Fibroblast of skin of right biceps (primary cell): ENCODE measurements at regions not wholly inside any gene's neighbourhood (a gene's known extent, or its start where the extent isn't known, plus 50 kb on each side); places are given as distances from the start of the nearest gene placed in this dataset.
"Not testable (repeated sequence)": the region's sequence is repeated elsewhere in the genome, so short reads cannot be mapped to it uniquely, and the experiment has no call there.

Experiments used
- DNase-seq: peaks from one replicate; pipeline ENCODE4 v3.0.0-alpha.2; 2013

DNA sequence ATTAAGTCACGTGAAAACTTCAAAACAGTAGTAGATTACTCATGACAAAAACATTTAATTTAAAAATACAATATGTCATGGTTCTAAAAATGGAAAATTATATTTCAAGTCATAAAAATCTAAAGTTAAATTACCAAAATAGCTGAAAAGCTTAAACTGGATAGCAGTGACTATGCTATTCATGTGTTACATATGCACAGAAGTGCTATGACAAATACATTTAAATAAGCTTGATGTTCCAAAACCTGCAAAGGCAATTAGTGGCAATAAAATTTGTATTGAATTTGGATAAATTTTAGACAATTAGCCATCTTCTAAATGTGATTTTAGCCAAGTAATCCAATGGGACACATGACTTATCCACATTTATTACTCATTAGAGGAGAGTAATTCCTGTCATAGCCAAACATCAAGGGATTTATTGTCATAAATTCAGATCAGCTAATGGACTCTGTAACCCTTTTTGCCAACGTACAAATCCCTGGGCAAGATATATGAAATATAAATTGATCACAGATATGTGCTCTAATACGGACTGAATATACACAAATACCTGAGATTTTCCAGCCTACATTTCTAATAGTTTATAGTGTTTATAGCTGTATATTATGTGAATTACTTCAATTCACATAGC lies 419.4 kb downstream of the ISL1 start:
- no peak for DNase-seq

DNA sequence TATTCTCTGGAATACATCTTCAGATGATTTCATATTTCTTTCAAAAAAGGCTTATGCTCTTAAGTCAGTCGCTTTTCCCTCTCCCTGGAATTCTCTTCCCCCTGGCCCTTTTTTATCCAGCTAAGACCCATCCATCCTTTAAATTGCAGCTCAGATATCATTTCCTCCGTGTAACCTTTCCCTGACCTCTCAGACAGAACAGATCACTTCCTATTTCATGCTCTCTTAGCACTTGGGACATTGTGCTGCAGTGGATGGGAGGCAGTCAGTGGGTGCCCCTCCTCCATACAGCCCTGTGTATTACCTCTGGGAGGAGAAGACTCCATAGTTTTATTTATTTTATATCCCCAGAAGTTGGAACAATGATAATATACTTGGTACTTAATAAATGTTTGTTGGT lies 423.4 kb downstream of the ISL1 start:
- no peak for DNase-seq

DNA sequence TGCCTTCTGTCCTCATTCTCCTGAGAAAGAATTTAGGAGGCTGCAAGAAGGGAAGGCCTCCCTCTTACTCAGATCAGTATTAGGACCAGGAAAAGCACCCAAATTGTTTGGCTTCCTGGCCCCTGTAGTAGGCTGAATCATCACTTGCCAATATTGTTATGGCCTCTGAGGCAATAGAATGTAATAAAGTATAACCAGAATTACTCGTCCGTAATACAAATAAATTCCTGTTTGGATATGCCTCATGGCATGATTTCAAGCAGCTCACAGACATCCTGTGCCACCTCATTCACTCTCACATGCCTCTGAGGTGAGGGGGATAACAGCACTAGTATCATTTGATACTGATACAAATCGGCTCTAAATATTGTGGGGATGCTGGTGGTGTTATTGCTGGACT lies 427.3 kb downstream of the ISL1 start:
- no peak for DNase-seq

DNA sequence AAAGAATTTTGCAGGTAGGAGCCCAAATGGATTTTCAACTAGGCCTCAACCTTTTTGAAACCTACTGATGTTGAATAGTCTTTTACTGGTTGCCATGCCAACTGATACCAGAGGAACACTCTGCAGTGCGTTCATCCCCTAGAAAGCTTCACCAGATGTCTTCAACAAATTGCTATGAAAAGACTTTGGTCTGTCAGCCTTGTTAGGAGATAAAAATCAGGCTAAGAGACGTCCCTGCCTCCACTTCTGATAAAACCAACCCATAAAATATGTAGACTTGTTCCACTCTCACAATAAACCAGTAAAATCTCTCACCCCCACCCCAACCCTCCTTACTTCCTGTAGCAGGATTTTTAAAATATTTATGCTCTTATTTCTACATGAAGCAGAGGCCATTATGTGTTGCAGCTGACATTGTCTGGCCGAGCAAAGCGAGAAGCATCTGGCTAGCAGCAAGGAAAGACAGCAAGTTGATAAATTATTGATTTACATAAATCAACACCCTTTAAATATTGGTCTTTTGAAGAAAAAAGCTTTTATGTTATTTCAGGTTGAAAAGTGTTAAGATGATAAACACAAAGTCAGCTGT lies 428.7 kb downstream of the ISL1 start:
- DNase-seq, result no peak

DNA sequence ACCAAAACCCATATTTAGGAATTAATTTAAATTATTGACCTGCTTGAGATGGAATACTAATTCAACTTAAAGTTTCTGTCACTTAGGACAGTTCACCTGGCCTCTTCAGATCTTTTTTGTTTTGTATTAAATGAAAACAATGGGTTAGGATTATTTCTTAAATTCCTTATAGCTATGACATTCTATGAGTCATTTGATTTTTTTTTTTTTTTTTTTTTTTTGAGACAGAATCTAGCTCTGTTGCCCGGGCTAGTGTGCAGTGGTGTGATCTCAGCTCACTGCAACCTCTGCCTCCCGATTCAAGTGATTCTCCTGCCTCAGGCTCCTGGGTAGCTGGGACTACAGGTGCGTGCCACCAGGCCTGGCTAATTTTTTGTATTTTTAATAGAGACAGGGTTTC lies 431.6 kb downstream of the ISL1 start:
- DNase-seq, result not testable (repeated sequence)

DNA sequence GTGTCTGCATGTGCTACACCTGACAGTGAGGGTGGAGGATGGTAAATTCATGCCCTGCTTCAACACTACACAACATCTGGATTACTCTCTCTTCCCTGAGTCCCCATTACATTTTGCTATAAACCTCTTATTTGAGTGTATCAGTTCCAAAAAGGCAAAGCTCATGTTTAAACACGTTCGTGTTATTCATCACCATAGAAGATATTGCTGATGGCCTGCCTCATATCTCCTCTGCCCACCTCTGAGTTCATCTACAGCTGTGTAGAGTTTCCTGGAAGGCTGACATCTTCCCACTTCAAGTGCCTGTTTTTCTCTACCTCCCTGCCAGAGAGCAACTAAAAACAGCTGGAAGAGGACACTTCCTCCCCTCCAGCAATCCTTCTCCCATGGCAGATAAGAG lies 433.2 kb downstream of the ISL1 start:
- no peak for DNase-seq

DNA sequence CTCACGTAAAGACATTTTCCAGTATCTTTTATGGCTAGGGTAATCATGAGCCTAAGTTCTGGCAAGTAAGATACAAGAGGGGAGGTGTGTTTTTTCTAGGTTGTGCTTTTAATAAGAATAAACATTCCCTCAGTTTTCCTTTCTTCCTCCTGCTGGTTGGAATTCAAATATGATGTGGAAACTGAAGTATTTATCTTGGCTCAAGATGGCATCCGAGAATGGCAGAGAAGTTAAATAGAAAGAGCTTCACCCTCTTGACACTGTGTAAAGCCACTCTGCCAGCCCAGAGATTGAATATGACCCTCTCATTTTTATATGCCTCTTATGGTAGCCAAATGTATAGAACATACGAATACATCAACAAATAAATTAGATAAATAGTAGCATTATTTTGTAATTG lies 438.4 kb downstream of the ISL1 start:
- DNase-seq, result no peak

DNA sequence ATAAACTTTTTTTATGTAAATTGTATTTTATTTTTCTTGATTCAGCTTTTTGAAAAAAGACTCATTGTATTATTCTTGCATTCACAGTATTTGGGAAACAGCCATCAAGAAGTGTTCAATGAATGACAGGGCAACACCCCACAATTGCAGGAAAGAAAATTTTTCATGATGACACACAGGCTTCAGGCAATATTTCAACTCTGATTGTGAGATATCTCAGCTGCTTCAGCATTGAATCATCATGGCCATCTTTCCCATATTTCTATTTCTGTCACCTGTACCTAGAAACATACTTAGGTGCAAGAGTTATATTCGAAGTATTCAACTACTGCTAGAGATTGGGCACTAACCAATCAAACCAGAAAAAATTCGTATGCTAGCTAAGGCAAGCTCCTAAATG lies 446.0 kb downstream of the ISL1 start:
- no peak for DNase-seq

DNA sequence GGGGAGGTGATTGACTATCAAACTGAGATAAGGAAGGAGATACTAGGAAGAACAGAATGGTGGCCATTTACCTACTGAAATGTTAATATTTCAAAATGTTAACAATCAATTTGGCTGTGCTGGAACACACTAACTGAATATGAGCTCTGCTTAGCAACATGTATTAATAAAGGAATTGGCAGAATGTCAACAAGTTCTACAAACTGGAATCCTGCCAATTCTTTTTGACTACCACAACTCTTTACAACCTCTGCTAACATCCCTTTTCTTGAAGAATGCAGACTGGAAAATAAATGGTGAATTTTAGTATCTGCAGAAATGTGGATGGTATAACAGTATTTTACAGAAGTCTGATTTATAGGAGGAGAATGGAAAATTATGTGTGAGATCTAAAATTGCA lies 446.4 kb downstream of the ISL1 start:
- DNase-seq, result no peak

DNA sequence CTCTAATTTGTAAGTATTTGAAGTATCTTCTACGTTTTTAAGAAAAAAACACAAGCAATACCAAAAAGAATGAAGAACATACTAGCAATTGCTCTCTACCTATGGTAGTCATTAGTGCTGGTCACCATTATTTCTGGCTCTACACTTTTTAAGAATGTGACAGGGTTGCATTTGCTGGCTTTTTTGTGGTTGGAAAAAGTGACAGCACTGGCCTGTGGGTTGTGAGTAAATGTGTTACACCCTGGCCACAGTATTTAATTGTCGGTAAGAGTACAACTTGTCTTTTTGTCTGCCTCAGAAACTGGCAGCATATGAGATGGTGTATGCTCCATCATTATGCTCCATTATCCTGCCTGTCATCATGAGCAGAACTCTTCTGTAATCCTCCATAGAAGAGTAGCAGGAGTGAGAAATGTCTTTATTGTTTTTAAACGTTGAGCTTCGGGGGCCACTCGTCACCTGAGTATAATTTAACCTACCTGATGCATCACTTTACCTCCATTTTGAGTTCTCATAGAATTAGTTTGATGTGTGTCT lies 449.8 kb downstream of the ISL1 start:
- no peak for DNase-seq

DNA sequence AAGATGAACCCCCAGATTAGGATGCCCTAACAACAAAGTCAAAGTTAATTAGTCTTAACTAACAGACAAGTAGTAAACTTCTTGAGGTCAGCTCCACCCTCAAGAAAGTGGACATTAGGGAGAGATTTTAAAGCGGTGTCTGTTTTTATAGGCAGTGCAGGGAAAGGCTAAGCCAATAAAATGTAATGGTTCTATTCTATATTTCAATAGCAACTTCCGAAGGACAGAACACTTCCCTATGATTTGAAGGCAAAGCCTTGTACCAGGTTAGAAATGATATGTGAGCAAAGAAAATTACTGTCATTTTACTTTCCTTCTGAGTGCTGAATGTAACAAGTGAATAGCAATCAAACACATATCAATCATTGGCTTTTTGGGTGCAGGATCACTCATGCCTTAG lies 455.2 kb downstream of the ISL1 start:
- DNase-seq, result no peak

DNA sequence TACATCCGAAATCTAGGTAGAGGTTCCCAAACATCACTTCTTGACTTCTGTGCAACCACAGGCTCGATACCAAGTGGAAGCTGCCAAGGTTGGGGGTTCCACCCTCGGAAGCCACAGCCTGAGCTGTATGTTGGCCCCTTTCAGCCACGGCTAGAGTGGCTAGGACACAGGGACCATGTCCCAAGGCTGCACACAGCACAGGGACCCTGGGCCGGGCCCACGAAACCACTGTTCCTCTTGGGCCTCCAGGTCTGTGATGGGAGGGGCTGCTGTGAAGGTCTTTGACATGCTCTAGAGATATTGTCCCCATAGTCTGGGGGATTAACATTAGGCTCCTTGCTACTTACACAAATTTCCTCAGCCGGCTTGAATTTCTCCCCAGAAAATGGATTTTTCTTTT lies 460.6 kb downstream of the ISL1 start:
- DNase-seq, result no peak

DNA sequence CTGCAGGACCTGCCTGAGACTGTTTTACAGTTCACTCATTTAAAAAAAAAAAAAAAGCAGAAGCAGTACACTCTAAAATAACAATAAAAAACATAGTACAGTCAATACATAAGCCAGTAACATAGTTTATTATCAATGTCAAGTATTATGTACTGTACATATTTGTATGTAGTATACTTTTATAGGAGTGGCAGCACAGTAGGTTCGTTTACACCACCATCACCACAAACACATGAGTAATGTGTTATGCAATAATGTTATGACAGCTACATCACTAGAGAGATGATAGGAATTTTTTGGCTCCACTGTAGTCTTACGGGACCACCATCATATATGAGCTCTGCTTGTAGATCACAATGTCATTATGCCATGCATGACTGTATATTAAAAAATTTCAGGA lies 462.8 kb downstream of the ISL1 start:
- no peak for DNase-seq

DNA sequence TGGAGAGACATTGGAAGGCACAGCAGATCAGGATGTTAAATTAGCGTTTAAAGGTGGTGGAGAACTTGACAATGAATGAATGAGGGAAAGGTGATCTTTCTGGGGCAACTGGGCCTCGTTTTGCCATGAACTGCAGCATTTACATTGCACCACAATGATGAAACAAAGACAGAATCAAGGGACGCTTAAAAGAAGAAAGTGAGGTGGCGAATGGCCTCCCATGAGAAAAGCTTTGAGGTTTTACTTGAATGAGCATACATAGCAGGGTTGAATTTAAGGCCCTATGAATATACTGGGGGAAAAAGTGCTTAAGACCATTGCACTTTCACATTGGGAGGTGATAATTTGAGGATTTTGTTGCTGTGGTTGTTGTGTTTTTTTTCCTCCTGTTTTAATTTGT lies 476.4 kb downstream of the ISL1 start:
- DNase-seq, result no peak

DNA sequence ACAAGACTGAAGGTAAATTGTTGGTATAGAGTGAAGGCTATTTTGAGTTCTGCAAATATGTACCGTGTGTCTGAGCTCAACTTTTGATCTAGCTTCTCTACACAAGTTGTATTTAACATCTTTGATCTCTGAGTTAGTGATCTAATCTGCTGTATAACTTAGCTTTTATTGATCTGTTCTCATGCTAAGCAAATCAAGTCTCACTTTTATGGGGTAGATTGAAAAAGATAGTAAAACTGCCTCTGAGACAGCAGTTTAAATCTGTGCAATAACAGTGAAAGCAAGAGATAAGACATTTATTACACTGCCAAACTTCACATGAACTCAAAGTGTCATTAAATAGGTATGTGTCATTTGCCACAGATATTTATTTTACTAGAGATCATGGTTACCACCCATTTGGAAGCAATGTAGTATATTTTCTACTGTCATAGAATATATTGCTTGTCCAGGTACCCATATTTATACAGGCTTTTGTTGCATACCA lies 477.3 kb downstream of the ISL1 start:
- DNase-seq, result no peak

DNA sequence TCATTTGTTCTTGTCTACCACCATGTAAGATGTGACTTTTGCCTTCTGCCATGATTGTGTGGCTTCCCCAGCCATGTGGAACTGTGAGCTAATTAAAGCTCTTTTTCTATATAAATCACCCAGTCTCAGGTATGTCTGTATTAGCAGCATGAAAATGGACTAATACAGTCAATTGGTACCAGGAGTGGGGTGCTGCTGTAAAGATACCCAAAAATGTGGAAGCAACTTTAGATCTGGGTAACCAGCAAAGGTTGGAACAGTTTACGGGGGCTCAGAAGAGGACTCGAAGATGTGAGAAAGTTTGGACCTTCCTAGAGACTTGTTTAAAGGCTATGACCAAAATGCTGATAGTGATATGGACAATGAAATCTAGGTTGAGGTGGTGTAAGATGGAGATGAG lies 488.9 kb downstream of the ISL1 start:
- DNase-seq, result no peak

DNA sequence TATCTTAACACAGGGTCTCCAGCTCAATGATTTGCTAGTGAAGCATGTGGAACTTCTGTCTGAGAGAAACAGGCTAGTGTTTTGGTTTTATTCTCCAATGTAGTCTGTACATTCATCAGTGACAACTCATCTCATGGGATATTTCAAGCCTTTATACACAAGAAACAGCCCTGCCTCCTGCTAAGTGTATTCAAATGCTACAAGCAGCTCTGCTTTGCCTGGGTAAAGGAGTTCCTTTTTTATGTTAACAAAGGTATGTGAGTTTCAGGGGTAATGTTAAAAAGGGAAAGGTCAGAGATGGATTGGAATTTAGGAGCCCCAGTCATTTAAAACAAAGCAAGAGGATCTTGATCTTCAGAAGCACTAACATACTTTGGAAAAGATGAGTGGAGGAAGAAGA lies 498.7 kb downstream of the ISL1 start:
- DNase-seq, result no peak

DNA sequence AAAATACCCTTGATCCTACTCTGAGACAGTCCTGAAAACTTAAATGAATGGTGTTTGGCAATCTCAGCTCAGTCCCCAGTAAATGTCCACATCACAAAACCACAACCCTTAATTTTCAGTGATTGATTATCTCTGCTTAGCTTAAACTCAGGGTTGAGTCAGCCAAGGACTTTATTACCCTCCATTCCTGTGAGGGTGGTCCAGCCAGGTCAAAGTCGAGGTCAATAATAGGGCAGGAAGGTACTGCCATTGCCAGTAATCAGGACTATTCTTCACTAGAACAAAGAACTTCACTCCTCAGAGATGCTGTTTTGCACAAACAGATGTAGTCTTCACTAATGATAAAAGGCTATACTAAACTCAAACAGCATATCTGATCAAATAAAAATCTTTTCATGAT lies 499.4 kb downstream of the ISL1 start:
- DNase-seq, result no peak

DNA sequence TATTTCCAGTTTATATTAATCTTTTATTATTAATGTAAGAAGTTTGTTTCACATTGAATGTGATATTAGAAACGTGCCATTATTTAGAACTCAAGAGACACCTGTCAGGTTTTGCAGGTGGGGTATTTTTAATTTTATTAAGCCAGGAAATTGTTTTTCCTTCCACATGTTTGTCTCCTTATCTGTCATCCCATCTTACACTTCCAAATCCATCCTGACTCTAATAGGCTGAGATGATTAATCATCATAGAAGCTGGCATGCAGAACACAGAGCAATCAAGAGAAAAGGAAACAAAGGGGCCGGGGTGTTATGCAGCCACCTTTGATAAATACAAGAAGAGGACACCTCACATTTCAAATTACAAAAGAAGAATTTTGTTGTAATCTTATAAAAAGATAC lies 506.5 kb downstream of the ISL1 start:
- no peak for DNase-seq

DNA sequence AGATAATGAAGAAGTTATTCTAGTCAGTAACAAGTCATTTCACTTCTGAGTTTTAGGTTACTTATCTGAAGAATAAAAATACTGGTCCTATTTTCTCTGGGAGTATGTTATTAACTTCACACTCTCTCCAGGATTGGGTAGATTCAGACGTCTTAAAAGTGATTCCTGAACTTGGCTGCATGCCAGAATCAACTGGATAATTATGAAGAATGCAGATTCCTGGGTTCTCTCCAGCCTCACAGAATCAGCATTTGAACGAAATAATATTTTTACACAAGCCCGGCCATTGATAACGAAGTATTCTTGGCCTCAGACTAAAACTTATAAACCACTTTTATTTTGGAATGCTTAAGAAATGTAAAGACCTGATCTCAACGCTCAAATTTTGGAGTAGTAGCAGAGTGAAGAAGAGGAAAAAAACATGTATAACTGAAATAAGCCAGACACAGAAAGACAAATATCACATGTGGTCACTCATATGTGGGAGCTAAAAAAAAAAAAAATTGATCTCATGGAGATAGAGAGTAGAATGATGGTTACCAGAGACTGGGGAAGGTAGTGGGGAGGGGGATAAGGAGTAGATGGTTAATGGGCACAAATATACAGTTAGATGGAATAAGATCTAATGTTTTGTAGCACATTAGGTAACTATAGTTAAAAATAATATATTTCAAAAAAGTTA lies 507.3 kb downstream of the ISL1 start:
- no peak for DNase-seq

DNA sequence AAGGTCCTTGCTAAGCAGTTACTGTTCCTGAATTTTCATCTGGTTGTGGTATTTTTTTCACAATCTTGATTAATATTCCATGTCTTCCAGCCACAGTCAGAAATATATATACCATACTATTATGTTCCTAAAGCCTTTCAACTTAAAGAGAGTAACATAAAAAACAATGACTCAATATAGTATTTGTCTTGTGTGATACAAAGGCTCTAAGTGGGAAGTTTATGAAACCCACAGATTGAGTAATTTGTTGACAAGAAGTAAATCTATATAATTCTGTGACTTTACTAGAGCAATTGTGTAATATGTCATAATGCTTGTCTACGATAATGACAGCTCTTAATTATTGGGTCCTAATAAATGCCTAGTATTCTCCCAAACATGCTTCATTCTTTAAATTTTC lies 509.4 kb downstream of the ISL1 start:
- DNase-seq, result no peak

DNA sequence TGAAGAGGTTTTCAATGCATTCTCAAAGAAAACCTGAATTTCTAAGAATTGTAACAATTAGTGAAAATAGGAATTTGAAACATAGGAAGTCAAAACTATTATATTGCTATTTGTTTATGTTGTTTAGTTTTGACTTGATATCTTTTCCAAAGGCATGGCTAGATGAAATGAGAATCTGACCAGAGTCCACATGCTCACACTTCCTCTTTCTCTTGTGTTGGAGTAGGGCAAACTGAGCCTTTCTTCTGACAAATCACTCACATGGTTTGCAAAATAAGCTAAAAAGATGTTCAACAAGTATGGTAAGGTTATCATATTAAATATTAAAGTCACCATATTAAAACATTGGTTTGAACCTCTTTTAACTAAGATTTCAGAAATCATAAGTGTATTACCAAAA lies 512.6 kb downstream of the ISL1 start:
- no peak for DNase-seq

DNA sequence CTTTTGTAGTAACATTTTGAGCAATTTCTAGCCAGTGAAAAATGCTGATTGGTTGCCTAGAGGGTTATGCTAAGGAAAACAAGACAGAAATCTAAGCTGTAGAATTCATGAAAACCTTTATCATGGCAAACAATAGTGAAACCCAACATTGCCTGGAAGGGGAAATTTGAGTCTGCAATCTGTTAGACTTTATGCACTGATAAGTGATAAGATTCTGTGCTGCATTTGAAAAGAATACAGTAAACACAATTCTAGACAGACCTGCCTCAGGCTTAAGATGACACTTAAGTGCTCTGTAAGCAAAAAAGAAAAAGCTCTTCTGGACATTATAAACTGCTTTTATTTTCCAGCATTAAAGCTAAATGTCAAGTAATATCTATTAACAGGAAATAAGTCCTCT lies 519.3 kb downstream of the ISL1 start:
- no peak for DNase-seq

DNA sequence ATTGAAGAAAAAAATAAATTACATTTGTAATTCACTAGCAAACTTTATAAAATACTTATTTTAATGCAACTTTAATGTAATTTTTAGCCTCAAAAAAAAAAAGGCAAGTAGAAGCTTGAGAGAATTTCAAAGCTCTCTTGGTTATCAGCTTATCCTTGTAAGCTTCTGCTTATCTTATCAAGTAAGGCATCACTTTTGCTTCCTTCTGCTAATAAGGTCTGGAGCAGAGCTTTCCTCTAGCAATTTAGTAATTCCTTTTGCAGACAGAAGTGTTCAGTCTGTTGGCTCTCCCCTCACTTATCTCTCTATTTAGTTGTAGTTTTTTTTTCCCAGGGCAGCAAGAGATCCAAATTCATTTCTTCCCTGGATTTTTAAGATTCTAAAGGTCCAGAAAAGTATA lies 525.0 kb downstream of the ISL1 start:
- DNase-seq, result no peak
